ENCODE measurements at regions not wholly inside any gene's neighbourhood (a gene's known extent, or its start where the extent isn't known, plus 50 kb on each side); places are given as distances from the start of the nearest gene placed in this dataset.
A peak's percentile ranks its signal among the peaks of the same experiment; 100 is the strongest.

GRCh38 chr2:66890166-66890742 lies 455.3 kb downstream of the MEIS1 start:
- DNase-seq (ENCODE audit: low read depth): no peak

GRCh38 chr2:66895206-66895605 lies 460.3 kb downstream of the MEIS1 start:
- DNase-seq (ENCODE audit: low read depth): no peak

- no peak for DNase-seq (ENCODE audit: low read depth)
These were observed 461.2 kb downstream of the MEIS1 start for GRCh38 chr2:66896131-66896530.

GRCh38 chr2:66897181-66897580 lies 462.3 kb downstream of the MEIS1 start:
- peak; percentile 66 for DNase-seq (ENCODE audit: low read depth)

- DNase-seq (ENCODE audit: low read depth): peak; percentile 33
These were observed 462.8 kb downstream of the MEIS1 start for GRCh38 chr2:66897691-66898150.

- DNase-seq (ENCODE audit: low read depth): peak; percentile 25
These were observed 464.2 kb downstream of the MEIS1 start for GRCh38 chr2:66899109-66899508.

GRCh38 chr2:66899648-66900047 lies 464.7 kb downstream of the MEIS1 start:
- no peak for DNase-seq (ENCODE audit: low read depth)

GRCh38 chr2:66901344-66901743 lies 466.4 kb downstream of the MEIS1 start:
- DNase-seq (ENCODE audit: low read depth): peak; percentile 66

- DNase-seq (ENCODE audit: low read depth): no peak
These were observed 468.3 kb downstream of the MEIS1 start for GRCh38 chr2:66903183-66903582.

- DNase-seq (ENCODE audit: low read depth): no peak
These were observed 469.0 kb downstream of the MEIS1 start for GRCh38 chr2:66903745-66904465.

GRCh38 chr2:66915237-66915636 lies 480.3 kb downstream of the MEIS1 start:
- DNase-seq (ENCODE audit: low read depth): peak; percentile 37

GRCh38 chr2:66919286-66919685 lies 477.8 kb upstream of the ETAA1 start:
- no peak for DNase-seq (ENCODE audit: low read depth)

- DNase-seq (ENCODE audit: low read depth): no peak
These were observed 476.7 kb upstream of the ETAA1 start for GRCh38 chr2:66920415-66920814.

GRCh38 chr2:66925128-66925527 lies 472.0 kb upstream of the ETAA1 start:
- DNase-seq (ENCODE audit: low read depth): peak; percentile 89

GRCh38 chr2:66926594-66927112 lies 470.5 kb upstream of the ETAA1 start:
- DNase-seq (ENCODE audit: low read depth): no peak

- peak; percentile 80 for DNase-seq (ENCODE audit: low read depth)
These were observed 467.3 kb upstream of the ETAA1 start for GRCh38 chr2:66929632-66930338.

- peak; percentile 9 for DNase-seq (ENCODE audit: low read depth)
These were observed 466.6 kb upstream of the ETAA1 start for GRCh38 chr2:66930339-66931220.

- DNase-seq (ENCODE audit: low read depth): no peak
These were observed 458.6 kb upstream of the ETAA1 start for GRCh38 chr2:66938471-66938967.

GRCh38 chr2:66940080-66940479 lies 457.1 kb upstream of the ETAA1 start:
- no peak for DNase-seq (ENCODE audit: low read depth)

GRCh38 chr2:66948234-66948633 lies 448.9 kb upstream of the ETAA1 start:
- DNase-seq (ENCODE audit: low read depth): no peak

GRCh38 chr2:66957198-66957597 lies 439.9 kb upstream of the ETAA1 start:
- no peak for DNase-seq (ENCODE audit: low read depth)
